Trophoblast cell (in vitro differentiated cells and primary cell): ENCODE measurements at regions not wholly inside any gene's neighbourhood (a gene's known extent, or its start where the extent isn't known, plus 50 kb on each side); places are given as distances from the start of the nearest gene placed in this dataset.
"Not testable (repeated sequence)": the region's sequence is repeated elsewhere in the genome, so short reads cannot be mapped to it uniquely, and the experiment has no call there.

Experiments used
- DNase-seq, 2 donors: peaks; one replicate each; pipeline ENCODE4 v3.0.0-alpha.2; 2016
- H2AFZ ChIP-seq: 2 replicates; pipeline ENCODE4 v1.6.1; 2013; ENCODE audit warnings: low read length, moderate library complexity, mild to moderate bottlenecking; ENCODE audit not compliant: insufficient read depth, poor library complexity
- H2AK5ac ChIP-seq: 2 replicates; pipeline ENCODE4 v1.6.1; 2013; ENCODE audit warnings: mild to moderate bottlenecking, low read length
- H2BK120ac ChIP-seq: 2 replicates; pipeline ENCODE4 v1.6.1; 2013; ENCODE audit warnings: low read length, mild to moderate bottlenecking, moderate library complexity; ENCODE audit not compliant: insufficient read depth, poor library complexity
- H2BK12ac ChIP-seq: 2 replicates; pipeline ENCODE4 v1.6.1; 2013; ENCODE audit warnings: mild to moderate bottlenecking, low read length, moderate library complexity
- H2BK5ac ChIP-seq: 2 replicates; pipeline ENCODE4 v1.6.1; 2013; ENCODE audit warnings: low read length, low read depth, moderate library complexity, mild to moderate bottlenecking; ENCODE audit not compliant: poor library complexity
- H3K14ac ChIP-seq: 2 replicates; pipeline ENCODE4 v1.6.1; 2013; ENCODE audit warnings: mild to moderate bottlenecking, low read length
- H3K18ac ChIP-seq: 2 replicates; pipeline ENCODE4 v1.6.1; 2013; ENCODE audit warnings: mild to moderate bottlenecking, low read length
- H3K23ac ChIP-seq: 2 replicates; pipeline ENCODE4 v1.6.1; 2013; ENCODE audit warnings: low read length
- H3K27ac ChIP-seq: 2 replicates; pipeline ENCODE4 v1.5.1; 2013; ENCODE audit warnings: low read depth, mild to moderate bottlenecking, inconsistent platforms, low read length, moderate library complexity
- H3K27me3 ChIP-seq: 2 replicates; pipeline ENCODE4 v1.6.1; 2013; ENCODE audit warnings: inconsistent platforms, mild to moderate bottlenecking, low read length, moderate library complexity; ENCODE audit not compliant: insufficient read depth
- H3K36me3 ChIP-seq, 2 experiments: 1 replicate in 1 of 2; 2 replicates in 1 of 2; pipeline ENCODE4 v1.6.1; 2013; ENCODE audit warnings: low read length in 2 of 2, mild to moderate bottlenecking in 2 of 2, moderate library complexity in 1 of 2; ENCODE audit not compliant: insufficient read depth in 2 of 2, control insufficient read depth in 1 of 2
- H3K4ac ChIP-seq: 2 replicates; pipeline ENCODE4 v1.6.1; 2013; ENCODE audit warnings: low read depth, mild to moderate bottlenecking, low read length, moderate library complexity
- H3K4me1 ChIP-seq, 2 experiments: 1 replicate in 1 of 2; 2 replicates in 1 of 2; pipeline ENCODE4 v1.6.1; 2013; ENCODE audit warnings: low read length in 2 of 2, mild to moderate bottlenecking in 2 of 2, moderate library complexity in 1 of 2; ENCODE audit not compliant: insufficient read depth in 2 of 2, control insufficient read depth in 1 of 2
- H3K4me2 ChIP-seq: 2 replicates; pipeline ENCODE4 v1.6.1; 2013; ENCODE audit warnings: inconsistent platforms, mild to moderate bottlenecking, low read length, moderate library complexity
- H3K4me3 ChIP-seq: 2 replicates; pipeline ENCODE4 v1.5.1; 2013; ENCODE audit warnings: mild to moderate bottlenecking, low read depth, low read length, inconsistent platforms
- H3K79me1 ChIP-seq: one replicate; pipeline ENCODE4 v1.6.1; 2013; ENCODE audit warnings: low read length
- H3K79me2 ChIP-seq: 2 replicates; pipeline ENCODE4 v1.6.1; 2013; ENCODE audit warnings: low read length, mild to moderate bottlenecking; ENCODE audit not compliant: control insufficient read depth, insufficient read depth, poor library complexity
- H3K9ac ChIP-seq: 2 replicates; pipeline ENCODE4 v1.6.1; 2013; ENCODE audit warnings: mild to moderate bottlenecking, low read length
- H3K9me3 ChIP-seq: 2 replicates; pipeline ENCODE4 v1.6.1; 2013; ENCODE audit warnings: low read depth, mild to moderate bottlenecking, control low read depth, inconsistent platforms, low read length; ENCODE audit not compliant: insufficient read depth
- H4K12ac ChIP-seq: 2 replicates; pipeline ENCODE4 v1.6.1; 2013; ENCODE audit warnings: low read depth, mild to moderate bottlenecking, low read length, moderate library complexity
- H4K8ac ChIP-seq: 2 replicates; pipeline ENCODE4 v1.6.1; 2013; ENCODE audit warnings: low read depth, mild to moderate bottlenecking, low read length, moderate library complexity
- H4K91ac ChIP-seq: one replicate; pipeline ENCODE4 v1.6.1; 2013; ENCODE audit warnings: low read depth, mild to moderate bottlenecking, low read length, moderate library complexity
- WGBS: extraction: QIAGEN DNeasy Blood & Tissue Kit; methylation state at CpG from one replicate; pipeline ENCODE4 v1.1.7; 2013; ENCODE audit warnings: missing lambda C conversion rate; ENCODE audit not compliant: insufficient read length, insufficient coverage; ENCODE audit errors: extremely low coverage; 5-methylcytosine and 5-hydroxymethylcytosine counted together

DNA sequence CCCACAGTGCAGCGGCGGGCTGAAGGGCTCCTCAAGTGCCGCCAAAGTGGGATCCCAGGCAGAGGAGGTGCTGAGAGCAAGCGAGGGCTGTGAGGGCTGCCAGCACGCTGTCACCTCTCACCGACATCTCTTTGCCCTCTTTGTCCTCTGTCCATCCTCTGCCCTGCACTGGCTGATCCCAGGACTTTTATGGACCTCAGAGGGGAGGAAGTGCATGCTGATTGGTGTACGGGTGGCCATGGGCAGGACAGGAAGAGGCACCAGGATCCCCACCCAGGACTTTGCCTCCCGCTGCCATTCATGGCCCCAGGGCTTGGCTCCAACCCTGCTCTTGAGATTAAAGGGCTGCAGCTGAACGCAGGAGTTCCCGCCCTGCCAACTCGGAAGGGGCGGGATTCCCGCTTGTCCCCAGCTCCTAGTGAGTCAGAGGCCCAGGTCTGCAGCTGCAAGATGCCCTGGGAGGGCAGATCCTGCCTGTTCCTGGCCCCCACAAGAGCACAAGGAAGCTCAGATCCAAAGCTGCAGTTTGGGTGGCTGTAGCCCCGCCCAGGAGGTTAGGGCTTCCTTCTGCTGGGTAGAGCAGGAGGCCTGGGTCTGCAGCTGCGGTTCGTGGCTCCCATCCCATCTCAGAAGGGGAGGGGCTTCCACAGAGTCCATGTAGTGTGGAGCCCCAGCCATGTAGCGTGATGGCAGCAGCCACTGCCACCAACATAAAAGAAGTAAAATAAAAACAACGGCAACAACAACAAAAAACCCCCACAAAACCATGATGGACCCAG, 1716.7 kb downstream of the SLITRK1 start:
- no peaks in the 10 kb centered on the region for H3K4me1 ChIP-seq
- no peak for DNase-seq
- H2AFZ ChIP-seq = no peak overlapping the region
- H4K91ac ChIP-seq = no peak overlapping the region
- H3K9ac ChIP-seq = no peak overlapping the region
- no peaks in the 10 kb centered on the region for H3K36me3 ChIP-seq
- H3K9me3 ChIP-seq = peaks cover 1% of the 10 kb centered on the region
- no peak overlapping the region for H3K4ac ChIP-seq
- H2BK12ac ChIP-seq = no peak overlapping the region
- no peaks in the 10 kb centered on the region for H3K79me2 ChIP-seq
- no peaks in the 10 kb centered on the region for H3K79me1 ChIP-seq
- no peak overlapping the region for H3K23ac ChIP-seq
- no peak overlapping the region for H4K12ac ChIP-seq
- no peak overlapping the region for H3K4me2 ChIP-seq
- H2BK120ac ChIP-seq = no peak overlapping the region
- no peak overlapping the region for H3K18ac ChIP-seq
- no peak overlapping the region for H2BK5ac ChIP-seq
- no peak overlapping the region for H2AK5ac ChIP-seq
- H3K27me3 ChIP-seq = no peaks in the 10 kb centered on the region
- H4K8ac ChIP-seq = no peak overlapping the region
- H3K14ac ChIP-seq = no peak overlapping the region
- H3K27ac ChIP-seq = no peak overlapping the region
- no peak overlapping the region for H3K4me3 ChIP-seq
- WGBS = no CpG with 5 or more reads among the region's 18 CpGs

DNA sequence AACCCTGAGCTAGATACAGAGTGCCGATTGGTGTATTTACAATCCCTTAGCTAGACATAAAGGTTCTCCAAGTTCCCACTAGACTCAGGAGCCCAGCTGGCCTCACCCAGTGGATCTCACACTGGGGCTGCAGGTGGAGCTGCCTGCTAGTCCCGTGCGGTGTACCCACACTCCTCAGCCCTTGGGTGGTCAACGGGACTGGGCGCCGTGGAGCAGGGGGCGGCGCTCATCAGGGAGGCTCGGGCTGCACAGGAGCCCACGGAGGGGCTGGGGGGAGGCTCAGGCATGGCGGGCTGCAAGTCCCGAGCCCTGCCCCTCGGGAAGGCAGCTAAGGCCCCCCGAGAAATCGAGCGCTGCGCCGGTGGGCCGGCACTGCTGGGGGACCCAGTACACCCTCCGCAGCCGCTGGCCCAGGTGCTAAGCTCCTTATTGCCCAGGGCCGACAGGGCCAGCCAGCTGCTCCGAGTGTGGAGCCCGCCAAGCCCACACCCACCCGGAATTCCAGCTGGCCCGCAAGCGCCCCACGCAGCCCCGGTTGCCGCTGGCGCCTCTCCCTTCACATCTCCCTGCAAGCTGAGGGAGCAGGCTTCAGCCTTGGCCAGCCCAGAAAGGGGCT, 1717.4 kb downstream of the SLITRK1 start:
- not testable (repeated sequence) for H3K79me2 ChIP-seq, H3K23ac ChIP-seq, DNase-seq, H3K4ac ChIP-seq, H2AK5ac ChIP-seq, H3K9ac ChIP-seq, H3K4me3 ChIP-seq, H3K79me1 ChIP-seq, H4K91ac ChIP-seq, H3K4me2 ChIP-seq, H2BK120ac ChIP-seq, H2BK12ac ChIP-seq, H3K9me3 ChIP-seq, H3K14ac ChIP-seq, H3K27ac ChIP-seq, H3K36me3 ChIP-seq, H2AFZ ChIP-seq, H3K4me1 ChIP-seq, H3K18ac ChIP-seq, H2BK5ac ChIP-seq, H3K27me3 ChIP-seq, H4K12ac ChIP-seq, H4K8ac ChIP-seq
- WGBS = no CpG with 5 or more reads among the region's 31 CpGs

DNA sequence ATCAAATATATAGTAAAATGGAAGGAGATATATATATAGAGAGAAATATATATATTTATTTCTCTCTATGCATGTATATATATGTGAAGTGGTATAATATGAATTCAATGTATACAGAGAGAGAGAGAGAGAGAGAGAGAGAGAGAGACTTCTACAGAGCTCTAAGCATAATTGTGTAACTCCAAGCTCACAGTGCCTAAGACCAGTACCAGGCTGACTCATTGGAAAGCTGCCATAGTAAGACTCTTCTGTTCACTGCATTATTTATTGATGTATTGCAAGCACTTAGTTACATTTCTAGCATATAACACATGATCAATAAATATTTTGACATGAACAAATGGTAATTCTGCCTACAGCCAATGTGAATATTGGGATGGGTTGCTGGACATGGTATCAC, 1734.7 kb downstream of the SLITRK1 start:
- no peak overlapping the region for H2AFZ ChIP-seq
- H3K79me1 ChIP-seq = no peaks in the 10 kb centered on the region
- H3K4me1 ChIP-seq = no peaks in the 10 kb centered on the region
- no peak overlapping the region for H4K91ac ChIP-seq
- H3K18ac ChIP-seq = no peak overlapping the region
- no peak overlapping the region for H4K8ac ChIP-seq
- H3K4me2 ChIP-seq = no peak overlapping the region
- no peak overlapping the region for H2BK120ac ChIP-seq
- no peak overlapping the region for H3K27ac ChIP-seq
- no peak overlapping the region for H3K4ac ChIP-seq
- H2BK12ac ChIP-seq = no peak overlapping the region
- no peak overlapping the region for H3K23ac ChIP-seq
- no peak overlapping the region for H3K9ac ChIP-seq
- DNase-seq = no peak
- no peak overlapping the region for H3K4me3 ChIP-seq
- H2AK5ac ChIP-seq = no peak overlapping the region
- H3K79me2 ChIP-seq = no peaks in the 10 kb centered on the region
- H3K27me3 ChIP-seq = no peaks in the 10 kb centered on the region
- H3K9me3 ChIP-seq = no peaks in the 10 kb centered on the region
- no peak overlapping the region for H3K14ac ChIP-seq
- H4K12ac ChIP-seq = no peak overlapping the region
- no peak overlapping the region for H2BK5ac ChIP-seq
- H3K36me3 ChIP-seq = no peaks in the 10 kb centered on the region

DNA sequence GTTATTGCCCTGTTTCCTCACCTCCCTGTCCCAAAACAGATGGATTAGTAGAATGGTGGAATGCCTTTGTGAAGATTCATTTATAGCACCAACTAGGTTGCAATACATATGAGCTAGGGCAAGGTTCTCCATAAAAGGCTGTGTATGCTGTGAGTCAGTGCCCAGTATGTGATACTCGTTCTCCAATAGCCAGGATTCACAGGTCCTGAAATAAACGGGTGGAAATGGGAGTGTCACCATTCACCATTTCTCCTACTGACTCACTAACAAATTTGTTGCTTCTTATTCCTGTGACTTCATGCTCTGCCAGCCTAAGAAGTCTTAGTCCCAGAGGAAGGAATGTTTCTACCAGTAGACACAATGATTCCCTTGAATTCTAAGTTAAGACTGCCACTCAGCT, 1745.4 kb downstream of the SLITRK1 start:
- Histone ChIP-seq H3K79me1 (no peaks in the 10 kb centered on the region), H3K23ac (no peak overlapping the region), H2AFZ (no peak overlapping the region), H3K36me3 (no peaks in the 10 kb centered on the region), H3K4me1 (no peaks in the 10 kb centered on the region), H3K79me2 (no peaks in the 10 kb centered on the region), H3K9ac (no peak overlapping the region), H2BK120ac (no peak overlapping the region), H2AK5ac (no peak overlapping the region), H3K14ac (no peak overlapping the region), H3K4me3 (no peak overlapping the region), H3K27ac (no peak overlapping the region), H2BK12ac (no peak overlapping the region), H4K91ac (no peak overlapping the region), H3K18ac (no peak overlapping the region), H3K4me2 (no peak overlapping the region), H3K4ac (no peak overlapping the region), H4K12ac (no peak overlapping the region), H3K27me3 (no peaks in the 10 kb centered on the region), H3K9me3 (no peaks in the 10 kb centered on the region), H4K8ac (no peak overlapping the region), H2BK5ac (no peak overlapping the region)
- no CpG with 5 or more reads among the region's 2 CpGs for WGBS
- DNase-seq = no peak
